Kidney (tissue), 13 donors: ENCODE measurements at regions not wholly inside any gene's neighbourhood (a gene's known extent, or its start where the extent isn't known, plus 50 kb on each side); places are given as distances from the start of the nearest gene placed in this dataset.

ENCODE experiments used
- DNase-seq, 5 donors: peaks; one replicate each; pipeline ENCODE4 v3.0.0-alpha.2; 2013 to 2020
- FAIRE-seq: peaks from 2 replicates; lab custom pipeline; 2012; peaks lifted over from hg19 to GRCh38; lab: Jason Lieb, UNC
- H3K27ac ChIP-seq, 2 donors: one replicate each; pipeline ENCODE4 v1.7.0; 2013; ENCODE audit warnings: low read depth in 2 of 2, low read length in 2 of 2, inconsistent platforms in 1 of 2
- H3K27me3 ChIP-seq: one replicate; pipeline ENCODE4 v1.7.1; 2013; ENCODE audit warnings: low read length, inconsistent platforms; ENCODE audit not compliant: control insufficient read depth, insufficient read depth
- H3K36me3 ChIP-seq, 3 donors: one replicate each; pipeline versions ENCODE4 v1.7.0 to v1.7.1; 2013; ENCODE audit warnings: low read length in 3 of 3, control low read depth in 1 of 3, inconsistent platforms in 1 of 3; ENCODE audit not compliant: insufficient read depth in 3 of 3, control insufficient read depth in 2 of 3
- H3K4me1 ChIP-seq, 3 donors: one replicate each; pipeline versions ENCODE4 v1.7.0 to v1.7.1; 2013; ENCODE audit warnings: low read length in 3 of 3, inconsistent platforms in 1 of 3, low read depth in 1 of 3; ENCODE audit not compliant: control insufficient read depth in 2 of 3, insufficient read depth in 2 of 3
- H3K4me3 ChIP-seq, 3 donors: one replicate each; pipeline versions ENCODE4 v1.7.0 to v1.8.1; 2013; ENCODE audit warnings: low read length in 3 of 3, control low read depth in 1 of 3, inconsistent platforms in 1 of 3
- H3K9ac ChIP-seq, 3 donors: one replicate each; pipeline versions ENCODE4 v1.7.0 to v1.7.1; 2013; ENCODE audit warnings: low read length in 3 of 3, control low read depth in 1 of 3, inconsistent platforms in 1 of 3
- H3K9me3 ChIP-seq, 3 donors: one replicate each; pipeline versions ENCODE4 v1.7.0 to v1.7.1; 2013; ENCODE audit warnings: low read length in 3 of 3, control low read depth in 1 of 3, inconsistent platforms in 1 of 3; ENCODE audit not compliant: control insufficient read depth in 2 of 3, insufficient read depth in 1 of 3
- intact Hi-C: fragments of 100-400 bp; cut with DNase I; formaldehyde crosslinking; loops from one replicate; pipeline ENCODE4 v1.11.1; 2022
- TF ChIP-seq, protein P1 (sequence below): IDR thresholded peaks from 3 replicates; pipeline ENCODE4 v1.5.1; 2012; ENCODE audit warnings: mild to moderate bottlenecking, moderate library complexity, borderline replicate concordance; ENCODE audit not compliant: insufficient read depth; ENCODE audit errors: extremely low read depth
- donor health status: control.
- donor health status: control.
- donor health status: control.
- donor health status: control.
- donor health status: control.
- donor health status: DM: yes; HTN: yes; CAD: no.
- donor health status: Normal renal cell carcinoma (clear cell type).

DNA sequence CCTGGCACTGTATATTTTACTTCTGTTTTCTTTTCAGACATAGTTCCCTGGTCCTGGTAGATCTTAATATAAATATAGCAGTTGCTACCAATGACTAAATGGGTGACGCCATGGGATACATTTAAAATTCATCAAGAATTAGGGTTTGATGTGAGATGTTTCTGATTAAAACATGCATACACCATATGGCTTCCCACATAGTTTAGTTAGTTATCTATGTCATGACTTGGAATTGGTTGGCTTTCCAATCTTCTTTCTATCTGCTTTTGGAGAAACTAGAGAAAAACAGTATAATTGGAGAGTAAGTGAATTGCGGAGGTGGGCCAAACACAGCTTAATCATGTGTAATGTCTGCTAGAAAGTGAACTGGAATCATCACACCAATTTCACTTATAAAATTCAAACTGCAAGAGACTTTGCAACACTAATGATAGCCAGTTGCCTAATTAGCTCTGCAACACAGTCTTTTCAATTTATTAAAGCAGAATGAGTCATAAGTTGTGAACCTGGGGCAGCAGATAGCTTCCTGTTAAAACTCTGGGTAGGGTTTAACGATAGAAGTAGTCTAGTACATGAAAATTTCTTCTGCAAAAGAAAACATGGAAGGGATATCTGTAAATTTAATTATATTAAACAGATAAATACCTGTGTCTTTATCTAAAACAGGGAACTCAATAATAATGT, 295.2 kb downstream of the SLC16A7 start:
- TF ChIP-seq, protein P1, sequence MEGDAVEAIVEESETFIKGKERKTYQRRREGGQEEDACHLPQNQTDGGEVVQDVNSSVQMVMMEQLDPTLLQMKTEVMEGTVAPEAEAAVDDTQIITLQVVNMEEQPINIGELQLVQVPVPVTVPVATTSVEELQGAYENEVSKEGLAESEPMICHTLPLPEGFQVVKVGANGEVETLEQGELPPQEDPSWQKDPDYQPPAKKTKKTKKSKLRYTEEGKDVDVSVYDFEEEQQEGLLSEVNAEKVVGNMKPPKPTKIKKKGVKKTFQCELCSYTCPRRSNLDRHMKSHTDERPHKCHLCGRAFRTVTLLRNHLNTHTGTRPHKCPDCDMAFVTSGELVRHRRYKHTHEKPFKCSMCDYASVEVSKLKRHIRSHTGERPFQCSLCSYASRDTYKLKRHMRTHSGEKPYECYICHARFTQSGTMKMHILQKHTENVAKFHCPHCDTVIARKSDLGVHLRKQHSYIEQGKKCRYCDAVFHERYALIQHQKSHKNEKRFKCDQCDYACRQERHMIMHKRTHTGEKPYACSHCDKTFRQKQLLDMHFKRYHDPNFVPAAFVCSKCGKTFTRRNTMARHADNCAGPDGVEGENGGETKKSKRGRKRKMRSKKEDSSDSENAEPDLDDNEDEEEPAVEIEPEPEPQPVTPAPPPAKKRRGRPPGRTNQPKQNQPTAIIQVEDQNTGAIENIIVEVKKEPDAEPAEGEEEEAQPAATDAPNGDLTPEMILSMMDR, result no peak
- no peaks in the 10 kb centered on the region for H3K27me3 ChIP-seq
- H3K4me3 ChIP-seq, result no peak overlapping the region
- no peak overlapping the region for H3K27ac ChIP-seq
- intact Hi-C loops, result no loop called here
- H3K9me3 ChIP-seq, result no peaks in the 10 kb centered on the region
- no peaks in the 10 kb centered on the region for H3K36me3 ChIP-seq
- FAIRE-seq, result no peak
- no peak overlapping the region for H3K9ac ChIP-seq
- no peak for DNase-seq
- H3K4me1 ChIP-seq, result no peaks in the 10 kb centered on the region

DNA sequence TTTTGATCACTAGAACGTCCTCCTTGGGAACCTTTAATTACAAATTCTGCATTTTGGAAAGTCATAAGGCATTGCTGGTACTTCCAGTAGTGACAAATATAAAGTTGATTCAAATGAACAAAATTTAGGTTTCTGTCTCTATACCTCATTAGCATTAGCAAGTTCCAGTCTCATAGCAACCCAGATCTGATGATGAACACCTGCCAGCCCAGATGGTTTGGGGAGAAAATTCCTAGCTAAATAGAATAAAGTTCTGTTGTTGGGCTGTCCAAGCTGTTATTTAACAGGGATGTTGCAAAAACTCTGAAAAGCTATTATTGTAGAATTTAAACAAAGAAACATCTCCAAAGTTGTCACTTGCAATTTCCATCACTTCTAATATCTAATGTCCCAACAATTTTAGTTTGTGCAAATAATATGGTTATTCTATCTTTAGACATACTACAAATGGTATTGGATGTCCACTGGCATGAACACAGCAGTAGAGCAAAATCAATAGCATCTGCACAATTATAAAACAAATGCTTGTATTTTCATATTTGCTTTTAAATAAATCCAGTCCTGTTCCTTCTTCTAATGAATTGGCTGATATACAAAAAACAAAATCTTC, 299.4 kb downstream of the SLC16A7 start:
- TF ChIP-seq, protein P1, result no peak
- FAIRE-seq (no peak), DNase-seq (no peak)
- Histone ChIP-seq H3K36me3 (no peaks in the 10 kb centered on the region), H3K27ac (no peak overlapping the region), H3K4me1 (no peaks in the 10 kb centered on the region), H3K27me3 (no peaks in the 10 kb centered on the region), H3K4me3 (no peak overlapping the region), H3K9me3 (no peaks in the 10 kb centered on the region), H3K9ac (no peak overlapping the region)
- intact Hi-C loops, result no loop called here

DNA sequence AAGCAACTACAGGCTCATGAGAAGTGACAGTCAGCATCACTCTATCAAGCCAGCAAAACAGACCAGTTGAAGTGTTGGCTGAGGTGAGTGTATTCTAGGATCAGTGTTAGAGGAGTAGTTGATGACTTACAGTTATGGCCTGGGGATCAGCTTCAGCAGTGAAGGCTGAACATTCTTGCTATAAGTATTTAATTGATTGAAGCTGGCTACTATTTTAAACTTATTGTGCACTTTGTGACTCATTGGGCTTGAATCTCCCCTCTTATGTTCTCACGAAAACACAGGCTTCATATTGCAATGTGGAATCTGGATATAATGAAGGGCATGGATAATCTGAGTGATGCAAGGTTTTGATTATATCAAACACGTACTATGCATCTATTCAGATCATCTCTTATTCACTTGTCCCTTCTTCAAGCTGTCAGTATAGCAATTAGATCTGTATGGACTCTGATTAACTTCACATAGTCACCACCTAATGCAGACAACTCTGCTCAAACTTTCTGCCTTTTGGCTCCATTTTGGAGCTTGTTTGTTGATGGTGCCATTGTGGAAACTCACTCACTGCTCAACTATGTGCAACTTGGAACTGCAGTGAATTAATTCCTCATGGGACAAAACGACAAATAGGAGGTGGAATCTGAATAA, 309.2 kb downstream of the SLC16A7 start:
- TF ChIP-seq, protein P1, result no peak
- Histone ChIP-seq H3K27ac (no peak overlapping the region), H3K36me3 (no peaks in the 10 kb centered on the region), H3K9ac (no peak overlapping the region), H3K4me1 (no peaks in the 10 kb centered on the region), H3K4me3 (no peak overlapping the region), H3K9me3 (no peaks in the 10 kb centered on the region), H3K27me3 (no peaks in the 10 kb centered on the region)
- FAIRE-seq (no peak), DNase-seq (no peak)
- intact Hi-C loops, result no loop called here
